Fibroblast of mammary gland (primary cell): ENCODE measurements at regions not wholly inside any gene's neighbourhood (a gene's known extent, or its start where the extent isn't known, plus 50 kb on each side); places are given as distances from the start of the nearest gene placed in this dataset.
"Not testable (repeated sequence)": the region's sequence is repeated elsewhere in the genome, so short reads cannot be mapped to it uniquely, and the experiment has no call there.

Experiments
- DNase-seq: peaks from one replicate; pipeline ENCODE4 v3.0.0-alpha.2; 2010; ENCODE audit warnings: low read depth
- H3K4me3 ChIP-seq: 2 replicates; pipeline ENCODE4 v1.5.1; 2011; ENCODE audit warnings: low read depth, mild to moderate bottlenecking, low read length, moderate library complexity; ENCODE audit not compliant: control insufficient read depth
- TF ChIP-seq, protein P1 (sequence below): conservative IDR thresholded peaks from 2 replicates; pipeline ENCODE4 v1.5.1; 2011; ENCODE audit warnings: low read depth, low read length, inconsistent platforms; ENCODE audit not compliant: control insufficient read depth, insufficient read depth

DNA sequence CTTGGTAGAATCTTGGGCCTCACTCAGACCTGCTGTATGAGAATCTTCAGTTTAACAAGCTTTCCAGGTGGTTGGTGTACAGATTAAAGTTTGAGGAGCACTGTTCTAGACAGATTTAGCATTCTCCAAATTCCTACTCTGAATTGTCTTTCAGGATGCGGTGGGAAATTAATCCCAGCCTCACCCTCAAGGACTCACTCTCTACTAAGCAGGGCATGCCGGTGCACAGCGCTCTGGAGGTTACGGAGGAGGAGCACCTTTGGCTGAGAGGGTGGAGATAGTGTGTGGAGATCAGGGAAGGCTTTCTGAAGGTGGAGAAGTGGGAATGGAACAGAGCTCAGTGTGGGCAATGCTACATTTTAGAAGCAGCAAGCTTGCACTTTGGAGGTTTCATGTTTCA, 359.2 kb downstream of the LRATD1 start:
- no peak overlapping the region for H3K4me3 ChIP-seq
- TF ChIP-seq, protein P1, sequence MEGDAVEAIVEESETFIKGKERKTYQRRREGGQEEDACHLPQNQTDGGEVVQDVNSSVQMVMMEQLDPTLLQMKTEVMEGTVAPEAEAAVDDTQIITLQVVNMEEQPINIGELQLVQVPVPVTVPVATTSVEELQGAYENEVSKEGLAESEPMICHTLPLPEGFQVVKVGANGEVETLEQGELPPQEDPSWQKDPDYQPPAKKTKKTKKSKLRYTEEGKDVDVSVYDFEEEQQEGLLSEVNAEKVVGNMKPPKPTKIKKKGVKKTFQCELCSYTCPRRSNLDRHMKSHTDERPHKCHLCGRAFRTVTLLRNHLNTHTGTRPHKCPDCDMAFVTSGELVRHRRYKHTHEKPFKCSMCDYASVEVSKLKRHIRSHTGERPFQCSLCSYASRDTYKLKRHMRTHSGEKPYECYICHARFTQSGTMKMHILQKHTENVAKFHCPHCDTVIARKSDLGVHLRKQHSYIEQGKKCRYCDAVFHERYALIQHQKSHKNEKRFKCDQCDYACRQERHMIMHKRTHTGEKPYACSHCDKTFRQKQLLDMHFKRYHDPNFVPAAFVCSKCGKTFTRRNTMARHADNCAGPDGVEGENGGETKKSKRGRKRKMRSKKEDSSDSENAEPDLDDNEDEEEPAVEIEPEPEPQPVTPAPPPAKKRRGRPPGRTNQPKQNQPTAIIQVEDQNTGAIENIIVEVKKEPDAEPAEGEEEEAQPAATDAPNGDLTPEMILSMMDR = no peak
- DNase-seq = no peak

GRCh38 chr2:14994721-14995120, 362.2 kb downstream of the LRATD1 start:
- H3K4me3 ChIP-seq = no peak overlapping the region
- TF ChIP-seq, protein P1 = no peak
- no peak for DNase-seq

DNA sequence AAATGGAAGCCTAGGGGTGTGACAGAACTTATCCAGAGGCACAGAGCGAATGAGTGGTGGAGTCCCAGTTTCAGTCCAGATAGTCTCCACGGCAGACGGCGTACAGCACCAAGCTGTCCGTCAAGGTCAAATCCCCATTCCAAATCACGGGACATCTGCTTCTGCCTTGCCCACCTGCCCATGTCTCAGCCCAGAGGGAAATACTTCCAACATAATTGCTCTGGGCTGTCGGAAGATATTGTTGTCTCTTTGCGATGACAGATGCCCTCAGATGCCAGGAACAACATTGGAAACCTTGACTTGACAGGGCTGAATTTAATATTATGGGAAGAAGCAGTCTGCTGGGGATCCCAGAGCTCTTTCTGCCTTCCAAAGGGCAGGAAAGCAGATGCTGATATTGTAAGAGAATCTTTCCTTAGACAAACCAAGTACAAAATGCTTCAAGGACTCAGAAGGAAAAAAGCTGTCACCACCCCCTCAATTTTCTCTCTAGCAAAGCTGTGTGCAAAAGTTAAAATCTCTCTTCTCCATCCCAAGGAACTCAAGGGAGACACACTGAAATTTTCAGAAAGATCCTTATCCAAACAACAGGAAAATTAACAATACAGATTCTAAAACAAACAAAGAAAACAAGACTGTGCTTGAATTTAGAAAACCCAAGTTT, 364.0 kb downstream of the LRATD1 start:
- DNase-seq = no peak
- no peak overlapping the region for H3K4me3 ChIP-seq
- TF ChIP-seq, protein P1 = no peak

GRCh38 chr2:14998546-14998945, 366.0 kb downstream of the LRATD1 start:
- no peak for DNase-seq
- no peak overlapping the region for H3K4me3 ChIP-seq
- TF ChIP-seq, protein P1 = no peak

GRCh38 chr2:14999114-14999661, 366.7 kb downstream of the LRATD1 start:
- DNase-seq = no peak
- TF ChIP-seq, protein P1 = no peak

DNA sequence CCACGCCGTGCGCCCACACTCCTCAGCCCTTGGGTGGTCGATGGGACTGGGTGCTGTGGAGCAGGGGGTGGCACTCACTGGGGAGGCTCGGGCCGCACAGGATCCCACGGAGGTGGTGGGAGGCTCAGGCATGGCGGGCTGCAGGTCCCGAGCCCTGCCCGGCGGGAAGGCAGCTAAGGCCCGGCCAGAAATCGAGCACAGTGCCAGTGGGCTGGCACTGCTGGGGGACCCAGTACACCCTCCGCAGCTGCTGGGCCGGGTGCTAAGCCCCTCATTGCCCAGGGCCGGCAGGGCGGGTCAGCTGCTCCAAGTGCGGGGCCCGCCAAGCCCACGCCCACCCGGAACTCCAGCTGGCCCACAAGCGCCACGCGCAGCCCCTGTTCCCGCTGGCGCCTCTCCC, 370.0 kb downstream of the LRATD1 start:
- H3K4me3 ChIP-seq, DNase-seq: not testable (repeated sequence)

More at GRCh38 chr2:14999114-14999661, 366.7 kb downstream of the LRATD1 start:
- H3K4me3 ChIP-seq = no peak overlapping the region

- no peak for DNase-seq
- H3K4me3 ChIP-seq = no peak overlapping the region
- TF ChIP-seq, protein P1 = no peak
These were observed 374.1 kb downstream of the LRATD1 start for GRCh38 chr2:15006667-15007066.
